H9 (cell line): ENCODE measurements at regions not wholly inside any gene's neighbourhood (a gene's known extent, or its start where the extent isn't known, plus 50 kb on each side); places are given as distances from the start of the nearest gene placed in this dataset.

ENCODE experiments used
- DNase-seq: peaks from one replicate; pipeline ENCODE4 v3.0.0-alpha.2; 2017
- H2AFZ ChIP-seq: one replicate; pipeline ENCODE4 v1.6.1; 2013; ENCODE audit warnings: mild to moderate bottlenecking, low read length, control low read depth, moderate library complexity
- H2AK5ac ChIP-seq: 2 replicates; pipeline ENCODE4 v1.6.1; 2013; ENCODE audit warnings: low read length, control low read depth, mixed read lengths; ENCODE audit not compliant: insufficient read length
- H2BK120ac ChIP-seq: one replicate; pipeline ENCODE4 v1.6.1; 2013; ENCODE audit warnings: low read depth, mild to moderate bottlenecking, low read length, control low read depth, inconsistent platforms; ENCODE audit not compliant: poor library complexity, severe bottlenecking
- H2BK12ac ChIP-seq: 2 replicates; pipeline ENCODE4 v1.6.1; 2013; ENCODE audit warnings: low read length, control low read depth, mixed read lengths, low read depth; ENCODE audit not compliant: insufficient read length
- H2BK15ac ChIP-seq: 2 replicates; pipeline ENCODE4 v1.6.1; 2013; ENCODE audit warnings: low read depth, low read length, control low read depth
- H2BK20ac ChIP-seq: one replicate; pipeline ENCODE4 v1.6.1; 2013; ENCODE audit warnings: low read depth, mild to moderate bottlenecking, low read length, control low read depth, inconsistent platforms; ENCODE audit not compliant: poor library complexity, severe bottlenecking
- H2BK5ac ChIP-seq: 2 replicates; pipeline ENCODE4 v1.6.1; 2013; ENCODE audit warnings: low read length, control low read depth, mixed read lengths; ENCODE audit not compliant: insufficient read length
- H3K14ac ChIP-seq: 2 replicates; pipeline ENCODE4 v1.6.1; 2013; ENCODE audit warnings: low read length, control low read depth; ENCODE audit not compliant: insufficient read depth
- H3K18ac ChIP-seq: 2 replicates; pipeline ENCODE4 v1.6.1; 2013; ENCODE audit warnings: low read depth, mild to moderate bottlenecking, mixed read lengths, low read length, control low read depth; ENCODE audit not compliant: insufficient read length
- H3K23ac ChIP-seq: 2 replicates; pipeline ENCODE4 v1.6.1; 2013; ENCODE audit warnings: low read length, control low read depth, mixed read lengths, low read depth; ENCODE audit not compliant: insufficient read length
- H3K23me2 ChIP-seq: 2 replicates; pipeline ENCODE4 v1.6.1; 2013; ENCODE audit warnings: low read depth, mild to moderate bottlenecking, mixed read lengths, low read length, control low read depth; ENCODE audit not compliant: insufficient read length, poor library complexity, severe bottlenecking
- H3K27ac ChIP-seq: 2 replicates; pipeline ENCODE4 v1.5.1; 2013; ENCODE audit warnings: low read length, control low read depth, mixed read lengths, low read depth; ENCODE audit not compliant: insufficient read length
- H3K27me3 ChIP-seq: 2 replicates; pipeline ENCODE4 v1.6.1; 2013; ENCODE audit warnings: low read length, control low read depth, inconsistent platforms; ENCODE audit not compliant: insufficient read depth
- H3K4ac ChIP-seq: 2 replicates; pipeline ENCODE4 v1.6.1; 2013; ENCODE audit warnings: low read depth, mild to moderate bottlenecking, control low read depth, inconsistent platforms, low read length, moderate library complexity
- H3K4me1 ChIP-seq: 2 replicates; pipeline ENCODE4 v1.6.1; 2013; ENCODE audit warnings: low read length, control low read depth, inconsistent platforms; ENCODE audit not compliant: insufficient read depth
- H3K4me2 ChIP-seq: 2 replicates; pipeline ENCODE4 v1.6.1; 2013; ENCODE audit warnings: low read length, control low read depth, mixed read lengths; ENCODE audit not compliant: insufficient read length, insufficient read depth
- H3K56ac ChIP-seq: 2 replicates; pipeline ENCODE4 v1.6.1; 2013; ENCODE audit warnings: low read depth, mild to moderate bottlenecking, mixed read lengths, low read length, control low read depth; ENCODE audit not compliant: insufficient read length
- H3K79me1 ChIP-seq: 2 replicates; pipeline ENCODE4 v1.6.1; 2013; ENCODE audit warnings: low read depth, mild to moderate bottlenecking, moderate library complexity, low read length, control low read depth, inconsistent platforms; ENCODE audit not compliant: insufficient read depth, poor library complexity, severe bottlenecking
- H3K79me2 ChIP-seq: 2 replicates; pipeline ENCODE4 v1.6.1; 2013; ENCODE audit warnings: low read length, control low read depth, inconsistent platforms; ENCODE audit not compliant: insufficient read depth
- H3K9ac ChIP-seq: 2 replicates; pipeline ENCODE4 v1.6.1; 2013; ENCODE audit warnings: low read length, control low read depth, mixed read lengths; ENCODE audit not compliant: insufficient read length; ENCODE audit errors: extremely low read depth
- H3K9me3 ChIP-seq: one replicate; pipeline ENCODE4 v1.6.1; 2013; ENCODE audit warnings: low read depth, low read length, inconsistent platforms; ENCODE audit not compliant: control insufficient read depth
- H3T11ph ChIP-seq: one replicate; pipeline ENCODE4 v1.6.1; 2013; ENCODE audit warnings: mild to moderate bottlenecking, low read length, control low read depth, inconsistent platforms
- H4K20me1 ChIP-seq: one replicate; pipeline ENCODE4 v1.6.1; 2013; ENCODE audit not compliant: control insufficient read depth, insufficient read length, insufficient read depth
- H4K5ac ChIP-seq: 2 replicates; pipeline ENCODE4 v1.6.1; 2013; ENCODE audit warnings: low read depth, mild to moderate bottlenecking, mixed read lengths, low read length, control low read depth; ENCODE audit not compliant: insufficient read length
- H4K8ac ChIP-seq: replicated peaks from 2 replicates; pipeline ENCODE4 v1.6.1; 2013; ENCODE audit warnings: low read length, control low read depth, mixed read lengths, low read depth; ENCODE audit not compliant: insufficient read length
- H4K91ac ChIP-seq: 2 replicates; pipeline ENCODE4 v1.6.1; 2013; ENCODE audit warnings: low read depth, mild to moderate bottlenecking, moderate library complexity, mixed read lengths, low read length, control low read depth; ENCODE audit not compliant: insufficient read length
- H3K27ac Mint-ChIP-seq, 3 experiments: 2 replicates in 2 of 3; 3 replicates in 1 of 3; pipeline ENCODE4 v1.8.0; 2020 to 2021; ENCODE audit warnings: mixed read lengths in 3 of 3, mild to moderate bottlenecking in 1 of 3, moderate library complexity in 1 of 3
- H3K27me3 Mint-ChIP-seq: 2 replicates; pipeline ENCODE4 v1.8.0; 2021; ENCODE audit warnings: low read depth, mild to moderate bottlenecking, moderate library complexity, mixed read lengths
- H3K36me3 Mint-ChIP-seq, 3 experiments: 2 replicates in 2 of 3; 3 replicates in 1 of 3; pipeline ENCODE4 v1.8.0; 2020 to 2021; ENCODE audit warnings: low read depth in 3 of 3, mixed read lengths in 3 of 3; ENCODE audit not compliant: insufficient read depth in 1 of 3
- H3K4me1 Mint-ChIP-seq, 2 experiments: 2 replicates each; pipeline ENCODE4 v1.8.0; 2020; ENCODE audit warnings: mixed read lengths in 2 of 2
- H3K4me3 Mint-ChIP-seq, 2 experiments: 2 replicates in 1 of 2; 3 replicates in 1 of 2; pipeline ENCODE4 v1.8.0; 2020 to 2021; ENCODE audit warnings: mild to moderate bottlenecking in 2 of 2, mixed read lengths in 2 of 2, moderate library complexity in 1 of 2
- H3K9me3 Mint-ChIP-seq, 2 experiments: 2 replicates in 1 of 2; 3 replicates in 1 of 2; pipeline ENCODE4 v1.8.0; 2020; ENCODE audit warnings: mild to moderate bottlenecking in 2 of 2, mixed read lengths in 2 of 2, moderate library complexity in 1 of 2
- CTCF ChIP-seq: fragments of 200-600 bp; sonication (generic); conservative IDR thresholded peaks from 3 replicates; pipeline ENCODE4 v1.8.0; 2021; ENCODE audit warnings: antibody characterized with exemption, mild to moderate bottlenecking
- WGBS: extraction: QIAGEN DNeasy Blood & Tissue Kit; methylation state at CpG from one replicate; pipeline ENCODE4 v1.1.7; 2013; ENCODE audit warnings: missing lambda C conversion rate, low lambda C conversion rate, mixed read lengths; ENCODE audit not compliant: insufficient read length; ENCODE audit errors: extremely low coverage; 5-methylcytosine and 5-hydroxymethylcytosine counted together

- Histone ChIP-seq H3K23me2 (no peaks in the 10 kb centered on the region), H2AK5ac (no peak overlapping the region), H3K79me1 (no peaks in the 10 kb centered on the region), H3K9ac (no peak overlapping the region), H4K20me1 (no peaks in the 10 kb centered on the region), H3K18ac (no peak overlapping the region), H3K56ac (no peak overlapping the region), H3K4ac (no peak overlapping the region), H3K27ac (no peak overlapping the region), H3K14ac (no peak overlapping the region), H2BK5ac (no peak overlapping the region), H3K23ac (no peak overlapping the region), H3T11ph (no peak overlapping the region), H4K8ac (no peak overlapping the region), H3K27me3 (no peaks in the 10 kb centered on the region), H3K4me2 (no peak overlapping the region), H2BK12ac (no peak overlapping the region), H3K79me2 (no peaks in the 10 kb centered on the region), H3K9me3 (no peaks in the 10 kb centered on the region), H4K91ac (no peak overlapping the region), H3K4me1 (no peaks in the 10 kb centered on the region), H2BK20ac (no peak overlapping the region), H2BK15ac (no peak overlapping the region), H4K5ac (no peak overlapping the region), H2AFZ (no peak overlapping the region), H2BK120ac (no peak overlapping the region)
- Mint-ChIP-seq H3K27ac (no peak overlapping the region), H3K4me1 (peaks cover 9 to 12% of the 10 kb centered on the region in 2 experiments), H3K9me3 (no peaks in the 10 kb centered on the region; a peak in 1 of 5 replicates), H3K4me3 (no peak overlapping the region), H3K27me3 (no peaks in the 10 kb centered on the region; the same call in none of the 2 replicates), H3K36me3 (no peaks in the 10 kb centered on the region; a peak in 1 of 7 replicates)
- DNase-seq = no peak
- WGBS = no CpG with 5 or more reads among the region's 7 CpGs
- TF ChIP-seq CTCF = no peak
Observed at GRCh38 chr3:75180235-75180944, 483.7 kb upstream of the FRG2C start.
